ENCODE measurements at regions not wholly inside any gene's neighbourhood (a gene's known extent, or its start where the extent isn't known, plus 50 kb on each side); places are given as distances from the start of the nearest gene placed in this dataset.

- in situ Hi-C loops (cut with HindIII; ENCODE audit: extremely low pct_ligation_motif_present, low pct_unique_long_range_greater_than_20kb) = no loop called here
- H3K27ac ChIP-seq (ENCODE audit: extremely low read length, insufficient read depth, low read length) = no peak overlapping the region
- TF ChIP-seq ZNF746 (CRISPR knock-in tag; IDR thresholded peaks at IDR 0.05) = no peak
- no peak for TF ChIP-seq THRA (CRISPR knock-in tag; IDR thresholded peaks at IDR 0.05; ENCODE audit: borderline replicate concordance)
- TF ChIP-seq ZBTB1 (CRISPR knock-in tag; IDR thresholded peaks at IDR 0.05; ENCODE audit: borderline replicate concordance) = no peak
- TF ChIP-seq RARA (CRISPR knock-in tag; IDR thresholded peaks at IDR 0.05) = no peak
- no peak for TF ChIP-seq MAF1 (CRISPR knock-in tag; IDR thresholded peaks at IDR 0.05; ENCODE audit: borderline replicate concordance)
- no peak for TF ChIP-seq ZNF674 (CRISPR knock-in tag; IDR thresholded peaks at IDR 0.05; ENCODE audit: low read depth)
- TF ChIP-seq SIN3A (IDR thresholded peaks at IDR 0.05; ENCODE audit: borderline replicate concordance, low read depth, low read length) = no peak
- TF ChIP-seq DNMT3B (CRISPR knock-in tag; conservative IDR thresholded peaks at IDR 0.05) = no peak
- no peak for TF ChIP-seq ZNF280D (CRISPR knock-in tag; IDR thresholded peaks at IDR 0.05)
- no peak for TF ChIP-seq NFE2L1 (CRISPR knock-in tag; IDR thresholded peaks at IDR 0.05; ENCODE audit: borderline replicate concordance)
- TF ChIP-seq PRMT3 (CRISPR knock-in tag; IDR thresholded peaks at IDR 0.05; ENCODE audit: borderline replicate concordance, low read depth) = no peak
- no peak for TF ChIP-seq ZNF530 (CRISPR knock-in tag; IDR thresholded peaks at IDR 0.05; ENCODE audit: low read depth)
- TF ChIP-seq ADNP (CRISPR knock-in tag; IDR thresholded peaks at IDR 0.05) = no peak
- no peak for TF ChIP-seq ZBTB38 (CRISPR knock-in tag; IDR thresholded peaks at IDR 0.05)
- peak; percentile 38; the same call in 2 of the 3 replicates for ATAC-seq
- WGBS (ENCODE audit: low lambda C conversion rate) = 21% methylated on average over 4 of the region's 4 CpGs
- intact Hi-C loops (cut with micrococcal nuclease; ENCODE audit: unreplicated experiment) = no loop called here
- H3K27me3 ChIP-seq (ENCODE audit: control insufficient read depth in 1 of 2, insufficient read depth in 2 of 2, low read length in 2 of 2) = no peaks in the 10 kb centered on the region
- H3K4me1 ChIP-seq (ENCODE audit: insufficient read depth, low read length) = no peaks in the 10 kb centered on the region
- POLR2A ChIA-PET = no interaction called here
- no peaks in the 10 kb centered on the region for H3K36me3 ChIP-seq (replicated peaks in 1 of 2; ENCODE audit: control insufficient read depth in 1 of 2, insufficient read depth in 2 of 2, low read length in 2 of 2)
- CTCF ChIA-PET (ENCODE audit: low intra/inter-chr PET ratio, low total read pairs) = no interaction called here
- no TSS peak for BruUV-seq (replicated peaks)
- no peak overlapping the region for H3K4me2 ChIP-seq (ENCODE audit: low read depth, low read length)
- H3K79me2 ChIP-seq (ENCODE audit: insufficient read depth, low read length) = no peaks in the 10 kb centered on the region
- DNase-seq (ENCODE audit: low spot score) = no peak
- no peaks in the 10 kb centered on the region for H3K9me3 ChIP-seq (ENCODE audit: low read length)
- no peak for FAIRE-seq
- H4K20me1 ChIP-seq (ENCODE audit: insufficient read depth, low read length) = no peaks in the 10 kb centered on the region
- no peak overlapping the region for H2AFZ ChIP-seq (ENCODE audit: low read length)
- H3K4me3 ChIP-seq (replicated peaks in 1 of 3; ENCODE audit: insufficient read depth in 1 of 3, low read depth in 2 of 3, low read length in 3 of 3) = no peak overlapping the region
- no peak overlapping the region for H3K9ac ChIP-seq (ENCODE audit: insufficient read depth, low read depth, low read length)
Measured at GRCh38 chr3:64319391-64319790, 94.1 kb upstream of the PRICKLE2 start.

Measured in HepG2 (cell line).